ENCODE measurements at regions not wholly inside any gene's neighbourhood (a gene's known extent, or its start where the extent isn't known, plus 50 kb on each side); places are given as distances from the start of the nearest gene placed in this dataset.

- H3K4me1 ChIP-seq (ENCODE audit: low read depth, poor library complexity, severe bottlenecking): no peaks in the 10 kb centered on the region
- no peak overlapping the region for H3K4me3 ChIP-seq (IDR thresholded peaks at IDR 0.05; ENCODE audit: insufficient read depth, low read depth, low read length)
- TF ChIP-seq CTCF (conservative IDR thresholded peaks at IDR 0.05; ENCODE audit: low read depth, low read length): no peak
- H2AFZ ChIP-seq (ENCODE audit: low read depth): no peak overlapping the region
- no peak overlapping the region for H3K9ac ChIP-seq
- H3K4me2 ChIP-seq: no peak overlapping the region
- no peak overlapping the region for H3K27ac ChIP-seq
- H3K36me3 ChIP-seq (ENCODE audit: insufficient read depth): no peaks in the 10 kb centered on the region
- no peaks in the 10 kb centered on the region for H3K27me3 ChIP-seq (ENCODE audit: insufficient read depth, low read depth)
- H3K79me2 ChIP-seq (ENCODE audit: insufficient read depth, low read depth): no peaks in the 10 kb centered on the region
- H4K20me1 ChIP-seq (ENCODE audit: insufficient read depth): no peaks in the 10 kb centered on the region
Observed at GRCh38 chr6:79802657-79803300, 144.6 kb downstream of the ELOVL4 start.

- Histone ChIP-seq H3K79me2 (ENCODE audit: insufficient read depth, low read depth) (no peaks in the 10 kb centered on the region), H3K4me3 (IDR thresholded peaks at IDR 0.05; ENCODE audit: insufficient read depth, low read depth, low read length) (no peak overlapping the region), H3K4me1 (ENCODE audit: low read depth, poor library complexity, severe bottlenecking) (no peaks in the 10 kb centered on the region), H4K20me1 (ENCODE audit: insufficient read depth) (no peaks in the 10 kb centered on the region), H3K27ac (no peak overlapping the region), H3K27me3 (ENCODE audit: insufficient read depth, low read depth) (no peaks in the 10 kb centered on the region), H3K9ac (no peak overlapping the region), H2AFZ (ENCODE audit: low read depth) (no peak overlapping the region), H3K4me2 (no peak overlapping the region), H3K36me3 (ENCODE audit: insufficient read depth) (no peaks in the 10 kb centered on the region)
- TF ChIP-seq CTCF (conservative IDR thresholded peaks at IDR 0.05; ENCODE audit: low read depth, low read length): no peak
Observed at GRCh38 chr6:79801362-79801761, 146.0 kb downstream of the ELOVL4 start.

- no peak for TF ChIP-seq CTCF (conservative IDR thresholded peaks at IDR 0.05; ENCODE audit: low read depth, low read length)
- Histone ChIP-seq H3K4me3 (IDR thresholded peaks at IDR 0.05; ENCODE audit: insufficient read depth, low read depth, low read length) (no peak overlapping the region), H3K27ac (no peak overlapping the region), H3K4me1 (ENCODE audit: low read depth, poor library complexity, severe bottlenecking) (no peaks in the 10 kb centered on the region), H2AFZ (ENCODE audit: low read depth) (no peak overlapping the region), H3K36me3 (ENCODE audit: insufficient read depth) (no peaks in the 10 kb centered on the region), H3K79me2 (ENCODE audit: insufficient read depth, low read depth) (no peaks in the 10 kb centered on the region), H3K27me3 (ENCODE audit: insufficient read depth, low read depth) (no peaks in the 10 kb centered on the region), H3K4me2 (no peak overlapping the region), H4K20me1 (ENCODE audit: insufficient read depth) (no peaks in the 10 kb centered on the region), H3K9ac (no peak overlapping the region)
Observed at GRCh38 chr6:79798841-79799240, 148.5 kb downstream of the ELOVL4 start.

GRCh38 chr6:79797912-79798311 lies 149.4 kb downstream of the ELOVL4 start:
- H3K27ac ChIP-seq: no peak overlapping the region
- H3K36me3 ChIP-seq (ENCODE audit: insufficient read depth): no peaks in the 10 kb centered on the region
- TF ChIP-seq CTCF (conservative IDR thresholded peaks at IDR 0.05; ENCODE audit: low read depth, low read length): no peak

More at GRCh38 chr6:79797912-79798311, 149.4 kb downstream of the ELOVL4 start:
- Histone ChIP-seq H4K20me1 (ENCODE audit: insufficient read depth) (no peaks in the 10 kb centered on the region), H3K27me3 (ENCODE audit: insufficient read depth, low read depth) (no peaks in the 10 kb centered on the region), H3K9ac (no peak overlapping the region), H3K4me2 (no peak overlapping the region), H3K79me2 (ENCODE audit: insufficient read depth, low read depth) (no peaks in the 10 kb centered on the region), H2AFZ (ENCODE audit: low read depth) (no peak overlapping the region), H3K4me3 (IDR thresholded peaks at IDR 0.05; ENCODE audit: insufficient read depth, low read depth, low read length) (no peak overlapping the region), H3K4me1 (ENCODE audit: low read depth, poor library complexity, severe bottlenecking) (no peaks in the 10 kb centered on the region)

Measured in KMS-11 (cell line).